DMS153 treated with DMSO at 0.1 percent for 48 hours (cell line): ENCODE measurements at regions not wholly inside any gene's neighbourhood (a gene's known extent, or its start where the extent isn't known, plus 50 kb on each side); places are given as distances from the start of the nearest gene placed in this dataset.

Experiments
- DNase-seq: peaks from one replicate; lab custom pipeline; 2025; ENCODE audit not compliant: unreplicated experiment; lab: John Stamatoyannopoulos, UW

DNA sequence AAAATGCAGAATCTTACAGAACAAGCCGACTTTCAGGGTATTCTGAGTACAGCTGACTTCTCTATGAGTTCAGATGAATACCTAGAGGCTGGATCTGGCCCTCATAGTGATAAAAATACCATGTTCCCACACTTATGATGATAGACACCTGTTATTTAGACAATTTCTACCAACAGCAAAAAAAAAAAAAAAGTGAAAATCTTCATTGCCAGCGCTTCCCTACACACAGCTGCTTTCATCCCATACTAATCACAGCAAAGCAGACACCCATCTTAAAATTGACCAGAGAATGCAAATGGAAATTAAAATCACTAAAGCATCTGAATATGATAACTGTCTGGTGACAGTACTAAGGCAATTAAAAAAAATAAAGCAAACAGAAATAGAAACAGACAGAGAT is 132.1 kb upstream of the ADGRL3 start:
- no peak for DNase-seq

GRCh38 chr4:61068745-61069144 is 131.4 kb upstream of the ADGRL3 start:
- no peak for DNase-seq

DNA sequence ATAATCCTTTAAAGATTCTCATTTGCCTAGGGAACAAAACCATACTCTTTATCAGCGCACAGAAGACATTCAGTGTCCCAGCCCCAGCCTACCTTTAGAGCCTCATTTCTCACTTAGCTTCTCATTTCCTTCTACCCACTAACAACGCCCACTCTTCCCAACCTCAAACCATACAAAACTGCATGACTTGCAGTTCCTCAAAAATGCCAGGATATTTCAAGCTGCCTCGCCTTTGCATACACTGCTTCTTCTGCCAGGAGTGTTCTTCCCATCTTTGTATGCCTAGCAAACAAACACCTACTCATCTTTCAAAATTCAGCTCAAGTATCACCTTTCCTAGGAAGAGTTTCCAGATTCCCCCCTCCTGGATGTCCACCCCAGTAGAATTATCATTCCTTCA is 129.9 kb upstream of the ADGRL3 start:
- no peak for DNase-seq

GRCh38 chr4:61079427-61079826 is 120.7 kb upstream of the ADGRL3 start:
- DNase-seq, result no peak

DNA sequence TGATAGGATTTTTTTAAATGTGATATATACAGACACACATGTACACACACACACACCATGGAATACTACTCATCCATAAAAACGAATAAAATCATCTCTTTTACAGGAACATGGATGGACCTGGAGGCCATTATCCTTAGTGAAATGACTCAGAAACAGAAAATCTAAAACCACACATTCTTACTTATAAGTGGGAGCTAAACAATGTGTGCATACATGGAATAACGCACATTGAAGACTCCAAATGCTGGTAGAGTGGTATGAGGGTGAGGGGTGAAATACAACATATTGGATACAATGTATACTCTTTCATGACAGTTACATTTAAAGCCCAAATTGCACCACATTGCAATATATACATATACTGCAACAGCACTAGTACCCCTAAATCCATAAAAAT is 120.2 kb upstream of the ADGRL3 start:
- no peak for DNase-seq

DNA sequence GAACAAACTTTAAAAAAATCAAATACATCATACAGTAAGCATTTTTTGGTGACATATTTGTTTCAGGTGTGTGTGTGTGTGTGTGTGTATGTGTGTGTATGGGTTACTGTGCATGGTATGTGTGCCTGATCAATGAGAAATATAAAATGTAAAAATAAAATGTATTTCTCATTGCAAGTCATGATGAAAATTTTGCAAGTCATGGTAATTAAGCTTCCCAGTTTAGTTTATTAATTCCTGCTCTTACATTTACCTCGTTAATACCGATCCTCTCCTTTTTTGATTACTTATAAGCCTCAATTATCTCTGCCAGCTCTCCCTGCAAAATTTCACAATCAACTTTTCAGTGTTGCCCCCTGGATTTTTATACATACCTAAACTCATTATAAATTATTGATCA is 114.6 kb upstream of the ADGRL3 start:
- no peak for DNase-seq

GRCh38 chr4:61086357-61086756 is 113.8 kb upstream of the ADGRL3 start:
- DNase-seq, result no peak

- no peak for DNase-seq
Observed at GRCh38 chr4:61086979-61087378, 113.1 kb upstream of the ADGRL3 start.

DNA sequence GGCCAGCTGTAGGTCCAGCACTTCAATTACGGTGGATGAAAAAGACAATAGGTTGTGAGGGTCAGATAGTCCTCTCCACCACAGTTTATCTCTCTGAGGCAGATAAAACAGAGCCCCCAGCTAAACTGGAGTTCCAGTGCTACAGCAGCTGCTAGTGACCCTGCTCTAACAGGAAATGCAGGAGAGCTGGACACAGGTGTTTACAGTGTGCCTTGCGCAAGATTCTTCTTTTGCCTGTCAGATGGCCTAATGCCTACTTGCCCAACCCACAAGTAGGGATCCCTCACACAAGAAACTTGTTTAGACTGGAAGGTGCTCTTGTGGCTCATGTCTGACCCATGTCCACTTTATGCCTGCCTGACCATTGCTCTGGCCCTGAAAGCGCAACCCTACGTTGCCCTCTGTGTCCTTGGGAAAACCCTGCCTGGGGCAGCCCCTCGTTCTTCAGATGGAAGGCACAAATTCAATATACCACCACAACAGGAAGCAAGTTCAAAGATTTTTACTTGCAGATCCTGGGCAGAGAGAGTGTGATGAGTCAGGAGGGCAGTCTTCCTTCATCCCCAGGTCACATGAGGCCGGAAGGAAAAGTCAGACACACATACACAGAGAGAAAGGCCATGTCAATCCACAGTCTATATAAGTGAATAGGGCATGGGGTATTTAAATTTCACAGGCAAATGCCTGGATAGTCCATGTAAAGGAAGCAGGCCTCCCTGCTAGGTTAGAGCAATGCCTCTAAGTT is 105.1 kb upstream of the ADGRL3 start:
- no peak for DNase-seq

DNA sequence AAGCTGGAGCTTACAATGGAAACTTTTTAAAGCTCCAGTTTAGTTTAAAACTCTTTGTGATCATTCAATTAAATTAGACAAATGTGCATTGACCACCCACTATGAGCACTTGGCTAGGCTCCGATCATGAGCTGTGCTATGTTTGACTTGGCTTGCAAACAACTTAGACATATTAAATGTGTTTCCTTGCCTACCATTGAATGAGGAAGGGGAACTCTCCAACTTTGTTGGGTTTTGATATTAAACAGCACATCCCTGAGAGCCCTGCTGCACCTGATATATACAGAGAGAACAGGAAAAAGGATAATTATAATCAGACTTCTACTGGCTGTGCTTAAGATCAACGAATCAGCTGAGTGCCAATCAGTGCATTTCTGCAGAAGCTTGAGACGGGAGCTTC is 71.4 kb upstream of the ADGRL3 start:
- DNase-seq, result no peak

- no peak for DNase-seq
Observed at GRCh38 chr4:61129971-61130370, 70.2 kb upstream of the ADGRL3 start.

DNA sequence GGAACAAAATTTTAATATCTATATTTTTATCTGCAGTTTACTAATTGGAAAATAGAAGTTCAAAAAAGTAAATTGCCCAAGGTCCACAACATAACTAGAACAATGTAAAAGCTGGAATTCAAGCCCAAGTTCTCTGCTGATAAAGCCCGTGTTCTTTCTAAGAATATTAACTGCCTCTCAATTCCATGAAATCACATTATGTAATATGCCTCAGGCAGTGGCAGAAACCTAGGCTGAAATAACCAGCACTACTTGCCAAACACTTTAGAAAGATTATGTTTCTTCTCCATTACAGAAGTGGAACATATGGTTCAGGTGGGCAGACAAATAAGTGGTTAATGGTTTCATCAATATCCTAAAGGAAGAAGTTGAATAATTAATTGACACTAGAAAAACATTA is 56.7 kb upstream of the ADGRL3 start:
- no peak for DNase-seq

- no peak for DNase-seq
Observed at GRCh38 chr4:61149278-61149677, 50.8 kb upstream of the ADGRL3 start.
